Duodenal mucosa (tissue), 2 donors: ENCODE measurements at regions not wholly inside any gene's neighbourhood (a gene's known extent, or its start where the extent isn't known, plus 50 kb on each side); places are given as distances from the start of the nearest gene placed in this dataset.
"Not testable (repeated sequence)": the region's sequence is repeated elsewhere in the genome, so short reads cannot be mapped to it uniquely, and the experiment has no call there.

ENCODE experiments used
- H3K27ac ChIP-seq: one replicate; pipeline ENCODE4 v1.7.0; 2013; ENCODE audit warnings: low read depth, low read length
- H3K27me3 ChIP-seq, 2 donors: one replicate each; pipeline ENCODE4 v1.7.0; 2013; ENCODE audit warnings: low read length in 2 of 2, control low read depth in 1 of 2; ENCODE audit not compliant: insufficient read depth in 2 of 2, control insufficient read depth in 1 of 2
- H3K36me3 ChIP-seq, 2 donors: one replicate each; pipeline ENCODE4 v1.7.0; 2013; ENCODE audit warnings: low read length in 2 of 2, control low read depth in 1 of 2; ENCODE audit not compliant: insufficient read depth in 2 of 2, control insufficient read depth in 1 of 2
- H3K4me1 ChIP-seq, 2 donors: one replicate each; pipeline ENCODE4 v1.7.0; 2013; ENCODE audit warnings: low read length in 2 of 2, control low read depth in 1 of 2; ENCODE audit not compliant: insufficient read depth in 2 of 2, control insufficient read depth in 1 of 2
- H3K4me3 ChIP-seq, 2 donors: one replicate each; pipeline ENCODE4 v1.7.0; 2013; ENCODE audit warnings: low read length in 2 of 2, low read depth in 1 of 2
- H3K9ac ChIP-seq, 2 donors: one replicate each; pipeline ENCODE4 v1.7.0; 2013; ENCODE audit warnings: low read length in 2 of 2, low read depth in 1 of 2
- H3K9me3 ChIP-seq, 2 donors: one replicate each; pipeline ENCODE4 v1.7.0; 2013; ENCODE audit warnings: low read length in 2 of 2, control low read depth in 1 of 2; ENCODE audit not compliant: control insufficient read depth in 1 of 2

DNA sequence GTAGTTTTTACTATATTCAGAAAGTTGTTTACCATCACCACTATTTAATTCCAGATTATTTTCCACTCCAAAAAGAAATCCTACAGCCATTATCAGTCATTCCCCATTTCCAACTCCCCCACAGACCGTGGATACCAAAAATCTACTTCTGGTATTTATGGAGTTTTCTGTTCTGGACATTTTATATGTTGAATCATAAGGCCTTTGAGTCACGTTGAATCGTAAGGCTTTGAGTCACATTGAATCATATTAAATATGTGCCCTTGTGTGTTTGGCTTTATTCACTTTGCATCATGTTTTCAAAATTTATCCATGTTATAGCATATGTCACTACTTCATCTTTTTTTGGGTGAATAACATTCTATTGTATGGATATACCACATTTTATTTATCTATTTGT is 454.1 kb upstream of the NUDT12 start:
- H3K36me3 ChIP-seq, result no peaks in the 10 kb centered on the region
- no peak overlapping the region for H3K27ac ChIP-seq
- no peak overlapping the region for H3K9ac ChIP-seq
- H3K9me3 ChIP-seq, result peaks cover 0 to 11% of the 10 kb centered on the region in 2 donors
- H3K4me3 ChIP-seq, result no peak overlapping the region
- no peaks in the 10 kb centered on the region for H3K27me3 ChIP-seq
- H3K4me1 ChIP-seq, result no peaks in the 10 kb centered on the region

DNA sequence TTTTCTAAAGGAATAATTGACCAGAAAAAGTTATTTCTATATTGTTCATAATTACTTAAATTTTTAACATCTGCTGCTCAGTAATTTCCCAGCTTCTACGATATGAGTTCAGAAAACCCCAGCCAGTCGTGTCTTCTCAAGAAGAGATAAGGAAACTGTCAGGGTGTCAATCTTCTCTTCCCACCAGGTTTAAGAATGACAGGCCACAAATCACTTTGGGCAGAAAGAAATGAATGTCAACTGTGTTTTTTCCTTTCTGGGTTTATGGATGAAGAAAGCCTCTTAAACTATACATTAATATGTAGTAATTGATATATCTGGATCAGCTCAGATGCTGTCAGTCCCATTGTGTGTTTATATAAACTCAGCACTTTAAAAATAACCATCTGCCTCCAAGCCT is 453.2 kb upstream of the NUDT12 start:
- Histone ChIP-seq H3K27ac (no peak overlapping the region), H3K9me3 (peaks cover 0 to 11% of the 10 kb centered on the region in 2 donors), H3K9ac (no peak overlapping the region), H3K36me3 (no peaks in the 10 kb centered on the region), H3K4me1 (no peaks in the 10 kb centered on the region), H3K27me3 (no peaks in the 10 kb centered on the region), H3K4me3 (no peak overlapping the region)

DNA sequence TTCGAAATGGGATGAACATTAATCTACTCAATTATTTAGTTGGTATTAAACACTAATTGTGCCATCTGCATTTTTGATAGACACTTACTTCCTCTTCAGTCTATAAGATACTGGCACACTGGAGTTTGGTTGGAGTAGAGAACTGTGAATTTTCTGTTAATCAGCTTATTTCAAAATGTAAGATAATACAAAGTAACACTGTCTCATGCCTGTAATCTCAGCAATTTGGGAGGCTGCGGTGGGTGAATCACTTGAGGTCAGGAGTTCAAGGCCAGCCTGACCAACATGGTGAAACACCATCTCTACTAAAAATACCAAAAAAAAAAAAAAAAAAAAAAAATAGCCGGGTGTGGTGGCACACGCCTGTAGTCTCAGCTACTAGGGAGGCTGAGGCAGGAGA is 440.2 kb upstream of the NUDT12 start:
- H3K36me3 ChIP-seq, H3K9me3 ChIP-seq, H3K27me3 ChIP-seq, H3K9ac ChIP-seq, H3K27ac ChIP-seq, H3K4me3 ChIP-seq, H3K4me1 ChIP-seq: not testable (repeated sequence)

DNA sequence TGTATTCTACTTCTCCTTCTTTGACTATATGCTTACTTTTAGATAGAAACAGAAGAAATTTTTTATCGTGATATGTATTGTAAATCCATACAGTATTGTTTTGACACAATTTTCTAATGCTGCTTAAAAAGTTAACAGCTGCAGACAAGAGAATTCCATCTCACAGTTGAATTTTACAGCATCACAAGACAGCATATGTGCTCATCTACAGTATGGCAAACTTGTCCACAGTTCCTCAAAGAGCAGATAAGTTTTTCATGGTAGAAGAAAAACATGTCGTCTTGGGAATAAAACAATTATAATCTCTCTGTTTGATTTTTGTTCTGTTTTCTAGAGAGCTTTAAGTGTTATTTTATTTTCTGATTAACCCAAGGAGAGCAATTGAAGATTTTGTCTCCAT is 438.5 kb upstream of the NUDT12 start:
- H3K9me3 ChIP-seq, result peaks cover under 1 to 3% of the 10 kb centered on the region in 2 donors
- no peak overlapping the region for H3K9ac ChIP-seq
- no peaks in the 10 kb centered on the region for H3K27me3 ChIP-seq
- no peak overlapping the region for H3K4me3 ChIP-seq
- no peaks in the 10 kb centered on the region for H3K4me1 ChIP-seq
- no peak overlapping the region for H3K27ac ChIP-seq
- no peaks in the 10 kb centered on the region for H3K36me3 ChIP-seq

GRCh38 chr5:103993031-103993430 is 430.4 kb upstream of the NUDT12 start:
- Histone ChIP-seq H3K4me3 (no peak overlapping the region), H3K4me1 (no peaks in the 10 kb centered on the region), H3K27me3 (no peaks in the 10 kb centered on the region), H3K27ac (no peak overlapping the region), H3K36me3 (no peaks in the 10 kb centered on the region), H3K9ac (no peak overlapping the region), H3K9me3 (peaks cover 2 to 5% of the 10 kb centered on the region in 2 donors)

DNA sequence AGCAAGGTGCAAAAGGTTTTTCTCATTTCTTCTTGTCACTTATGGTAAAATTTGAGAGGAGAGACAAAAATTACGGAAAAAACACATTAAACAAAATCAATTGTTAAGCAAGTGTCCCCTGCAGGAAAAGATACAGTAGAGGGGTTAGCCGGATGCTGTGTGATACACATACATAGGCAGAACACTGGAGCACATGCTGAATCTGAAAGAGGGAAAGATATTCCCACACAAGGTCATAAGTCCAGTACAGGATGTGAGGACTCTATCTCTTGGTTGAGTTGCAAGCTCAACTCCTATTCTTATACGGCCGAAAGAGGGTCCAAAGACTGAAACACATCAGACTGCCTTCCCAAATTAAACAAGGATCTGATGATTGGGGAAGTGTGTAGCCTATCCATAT is 427.5 kb upstream of the NUDT12 start:
- Histone ChIP-seq H3K36me3 (no peaks in the 10 kb centered on the region), H3K9me3 (peaks cover 2 to 5% of the 10 kb centered on the region in 2 donors), H3K27ac (no peak overlapping the region), H3K9ac (no peak overlapping the region), H3K27me3 (no peaks in the 10 kb centered on the region), H3K4me3 (no peak overlapping the region), H3K4me1 (no peaks in the 10 kb centered on the region)

- Histone ChIP-seq H3K27me3 (no peaks in the 10 kb centered on the region), H3K27ac (no peak overlapping the region), H3K4me1 (no peaks in the 10 kb centered on the region), H3K9ac (no peak overlapping the region), H3K9me3 (peaks cover 3 to 5% of the 10 kb centered on the region in 2 donors), H3K36me3 (no peaks in the 10 kb centered on the region), H3K4me3 (no peak overlapping the region)
These were observed 419.0 kb upstream of the NUDT12 start for GRCh38 chr5:103981592-103981991.

DNA sequence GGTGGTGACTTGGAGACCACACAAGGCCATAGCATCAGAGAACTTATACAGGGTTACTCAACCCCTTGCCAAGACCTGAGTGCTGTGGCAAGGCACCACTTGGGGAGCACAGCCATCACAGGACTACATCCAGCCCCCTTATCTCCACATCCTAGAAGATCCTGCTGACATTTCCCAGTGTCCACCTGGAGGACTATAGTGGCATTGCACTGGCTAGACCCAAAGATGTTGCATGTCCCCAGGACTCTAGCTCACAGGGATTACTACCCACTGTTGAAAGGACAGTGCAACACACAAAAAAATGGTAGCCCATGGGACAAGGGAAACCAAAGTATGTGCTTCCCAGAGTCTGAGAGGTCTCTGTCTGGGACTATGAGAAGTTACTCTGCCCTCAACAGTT is 411.1 kb upstream of the NUDT12 start:
- Histone ChIP-seq H3K36me3 (no peaks in the 10 kb centered on the region), H3K4me1 (no peaks in the 10 kb centered on the region), H3K9me3 (peaks cover 6 to 11% of the 10 kb centered on the region in 2 donors), H3K4me3 (no peak overlapping the region), H3K27ac (no peak overlapping the region), H3K9ac (no peak overlapping the region), H3K27me3 (no peaks in the 10 kb centered on the region)

GRCh38 chr5:103966295-103966694 is 403.7 kb upstream of the NUDT12 start:
- not testable (repeated sequence) for H3K27me3 ChIP-seq, H3K36me3 ChIP-seq, H3K4me3 ChIP-seq, H3K4me1 ChIP-seq, H3K27ac ChIP-seq, H3K9ac ChIP-seq
- H3K9me3 ChIP-seq, result peaks cover 8 to 13% of the 10 kb centered on the region in 2 donors

GRCh38 chr5:103962023-103962422 is 399.4 kb upstream of the NUDT12 start:
- H3K36me3 ChIP-seq, result no peaks in the 10 kb centered on the region
- H3K9me3 ChIP-seq, result peaks cover 4 to 10% of the 10 kb centered on the region in 2 donors
- no peak overlapping the region for H3K4me3 ChIP-seq
- no peak overlapping the region for H3K27ac ChIP-seq
- H3K9ac ChIP-seq, result no peak overlapping the region
- H3K27me3 ChIP-seq, result no peaks in the 10 kb centered on the region
- no peaks in the 10 kb centered on the region for H3K4me1 ChIP-seq
